ENCODE measurements at regions not wholly inside any gene's neighbourhood (a gene's known extent, or its start where the extent isn't known, plus 50 kb on each side); places are given as distances from the start of the nearest gene placed in this dataset.

DNA sequence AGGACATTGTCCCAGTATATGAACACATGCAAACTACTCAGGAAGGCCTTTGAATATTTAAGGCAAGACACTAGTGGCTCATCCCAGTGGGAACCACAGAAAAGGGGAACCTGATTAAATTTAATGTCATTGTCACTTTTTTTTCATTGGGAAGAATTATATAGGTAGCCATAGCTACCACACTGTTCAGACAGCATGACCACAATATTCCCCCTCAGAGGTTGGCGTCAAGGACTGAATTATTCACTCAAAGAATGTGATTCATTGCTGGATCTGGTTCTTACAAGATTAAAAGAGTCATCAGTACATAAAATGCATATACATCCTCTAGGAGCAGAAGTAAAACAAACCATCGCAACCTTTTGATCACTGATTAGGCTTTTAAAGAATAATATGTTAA, 92.0 kb upstream of the SMARCAD1 start:
- TF ChIP-seq, protein P1, sequence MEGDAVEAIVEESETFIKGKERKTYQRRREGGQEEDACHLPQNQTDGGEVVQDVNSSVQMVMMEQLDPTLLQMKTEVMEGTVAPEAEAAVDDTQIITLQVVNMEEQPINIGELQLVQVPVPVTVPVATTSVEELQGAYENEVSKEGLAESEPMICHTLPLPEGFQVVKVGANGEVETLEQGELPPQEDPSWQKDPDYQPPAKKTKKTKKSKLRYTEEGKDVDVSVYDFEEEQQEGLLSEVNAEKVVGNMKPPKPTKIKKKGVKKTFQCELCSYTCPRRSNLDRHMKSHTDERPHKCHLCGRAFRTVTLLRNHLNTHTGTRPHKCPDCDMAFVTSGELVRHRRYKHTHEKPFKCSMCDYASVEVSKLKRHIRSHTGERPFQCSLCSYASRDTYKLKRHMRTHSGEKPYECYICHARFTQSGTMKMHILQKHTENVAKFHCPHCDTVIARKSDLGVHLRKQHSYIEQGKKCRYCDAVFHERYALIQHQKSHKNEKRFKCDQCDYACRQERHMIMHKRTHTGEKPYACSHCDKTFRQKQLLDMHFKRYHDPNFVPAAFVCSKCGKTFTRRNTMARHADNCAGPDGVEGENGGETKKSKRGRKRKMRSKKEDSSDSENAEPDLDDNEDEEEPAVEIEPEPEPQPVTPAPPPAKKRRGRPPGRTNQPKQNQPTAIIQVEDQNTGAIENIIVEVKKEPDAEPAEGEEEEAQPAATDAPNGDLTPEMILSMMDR (IDR thresholded peaks at IDR 0.05; ENCODE audit: insufficient read depth, low read length, poor library complexity, severe bottlenecking), result no peak
- Histone ChIP-seq H3K36me3 (ENCODE audit: control insufficient read depth, insufficient read depth, low read length) (no peaks in the 10 kb centered on the region), H3K4me3 (ENCODE audit: low read depth, low read length) (no peak overlapping the region), H3K27me3 (ENCODE audit: control insufficient read depth, insufficient read depth, low read length) (no peaks in the 10 kb centered on the region)
- DNase-seq (ENCODE audit: low read depth), result no peak

DNA sequence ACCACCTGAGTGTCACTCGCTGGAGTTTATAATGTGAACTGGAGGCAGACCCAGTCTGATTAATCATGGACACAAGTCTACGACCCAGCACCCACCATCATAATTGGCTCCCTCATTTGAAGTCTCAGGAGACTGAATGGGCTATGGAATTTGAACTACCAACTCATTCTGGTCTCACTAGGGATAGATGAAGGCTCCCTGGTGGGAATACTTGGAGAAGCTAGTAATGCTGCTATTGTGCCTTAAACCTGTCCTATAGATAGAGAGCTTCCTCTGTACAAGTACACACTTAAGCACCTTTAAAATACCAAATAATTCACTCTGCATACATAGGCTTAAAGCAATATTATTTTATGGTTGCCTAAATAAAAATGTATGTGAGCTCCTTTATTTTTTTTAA, 90.8 kb upstream of the SMARCAD1 start:
- Histone ChIP-seq H3K27me3 (ENCODE audit: control insufficient read depth, insufficient read depth, low read length) (no peaks in the 10 kb centered on the region), H3K4me3 (ENCODE audit: low read depth, low read length) (no peak overlapping the region), H3K36me3 (ENCODE audit: control insufficient read depth, insufficient read depth, low read length) (no peaks in the 10 kb centered on the region)
- no peak for DNase-seq (ENCODE audit: low read depth)
- TF ChIP-seq, protein P1 (IDR thresholded peaks at IDR 0.05; ENCODE audit: insufficient read depth, low read length, poor library complexity, severe bottlenecking), result no peak

DNA sequence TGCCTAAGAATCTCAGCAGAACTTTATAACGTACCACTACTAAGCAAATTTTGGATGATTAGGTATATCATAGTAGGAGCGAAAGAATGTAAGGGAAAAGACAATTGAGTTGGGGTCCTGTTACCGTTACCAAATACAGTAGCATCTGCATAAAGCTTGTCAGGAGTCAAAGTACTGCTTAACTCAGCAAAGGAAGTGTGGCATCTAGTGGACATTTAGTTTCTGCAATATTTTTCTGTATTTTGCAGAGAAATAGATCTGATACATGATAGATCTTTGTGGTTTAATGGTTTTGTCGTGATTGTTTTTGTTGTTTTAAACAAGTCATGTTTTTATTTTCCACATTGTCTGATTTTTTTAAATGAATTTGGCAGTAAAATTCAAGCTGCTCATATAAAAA, 81.0 kb upstream of the SMARCAD1 start:
- DNase-seq (ENCODE audit: low read depth), result no peak
- no peaks in the 10 kb centered on the region for H3K36me3 ChIP-seq (ENCODE audit: control insufficient read depth, insufficient read depth, low read length)
- H3K27me3 ChIP-seq (ENCODE audit: control insufficient read depth, insufficient read depth, low read length), result no peaks in the 10 kb centered on the region
- no peak overlapping the region for H3K4me3 ChIP-seq (ENCODE audit: low read depth, low read length)
- TF ChIP-seq, protein P1 (IDR thresholded peaks at IDR 0.05; ENCODE audit: insufficient read depth, low read length, poor library complexity, severe bottlenecking), result peak; percentile 24

DNA sequence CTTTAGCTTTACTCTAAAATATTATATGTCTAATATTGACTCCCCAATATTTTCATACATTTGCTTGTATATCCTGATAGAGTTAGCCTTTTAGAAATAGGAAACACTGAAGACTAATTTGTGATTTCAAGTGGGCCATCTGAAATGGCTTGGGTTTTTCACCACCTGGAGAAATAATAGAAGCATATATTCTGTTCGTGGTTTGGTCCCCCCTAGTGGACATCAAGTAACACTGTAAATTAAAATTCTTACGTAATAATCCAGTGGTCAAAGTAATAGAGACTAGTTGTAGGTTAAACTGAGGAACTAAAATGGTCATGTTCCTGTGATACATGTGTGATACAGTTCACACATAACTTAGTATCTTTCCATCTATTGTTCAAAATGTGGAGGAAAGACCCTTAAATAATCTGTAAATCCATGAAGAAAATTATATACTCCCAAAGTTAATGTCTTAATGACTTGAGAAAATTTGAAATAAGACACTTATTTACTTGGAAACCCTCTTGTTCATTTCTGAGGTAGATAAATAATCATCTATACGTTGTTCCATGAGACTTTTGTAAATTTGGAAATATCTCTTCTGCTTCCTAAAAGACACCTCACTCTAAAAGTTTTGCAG, 79.8 kb upstream of the SMARCAD1 start:
- Histone ChIP-seq H3K36me3 (ENCODE audit: control insufficient read depth, insufficient read depth, low read length) (no peaks in the 10 kb centered on the region), H3K4me3 (ENCODE audit: low read depth, low read length) (no peak overlapping the region), H3K27me3 (ENCODE audit: control insufficient read depth, insufficient read depth, low read length) (no peaks in the 10 kb centered on the region)
- DNase-seq (ENCODE audit: low read depth), result no peak
- TF ChIP-seq, protein P1 (IDR thresholded peaks at IDR 0.05; ENCODE audit: insufficient read depth, low read length, poor library complexity, severe bottlenecking), result peak; percentile 55

DNA sequence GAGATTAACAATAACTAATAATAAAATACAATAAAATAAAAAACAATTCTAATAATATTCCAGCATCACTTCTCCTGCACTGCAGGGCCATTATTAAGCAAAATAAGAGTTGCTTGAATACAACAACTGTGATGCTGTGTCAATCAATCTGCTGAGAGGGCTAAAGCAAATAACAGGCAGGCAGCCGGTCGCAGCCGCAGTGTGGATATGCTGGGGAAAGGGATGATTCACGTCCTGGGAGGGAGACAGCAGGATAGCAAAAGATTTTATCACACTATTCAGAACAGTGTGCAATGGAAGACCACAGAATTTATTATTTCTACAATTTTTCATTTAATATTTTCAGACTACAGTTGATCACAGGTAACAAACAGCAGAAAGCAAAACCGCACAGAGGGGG, 76.5 kb upstream of the SMARCAD1 start:
- no peak for DNase-seq (ENCODE audit: low read depth)
- Histone ChIP-seq H3K36me3 (ENCODE audit: control insufficient read depth, insufficient read depth, low read length) (no peaks in the 10 kb centered on the region), H3K4me3 (ENCODE audit: low read depth, low read length) (no peak overlapping the region), H3K27me3 (ENCODE audit: control insufficient read depth, insufficient read depth, low read length) (no peaks in the 10 kb centered on the region)
- TF ChIP-seq, protein P1 (IDR thresholded peaks at IDR 0.05; ENCODE audit: insufficient read depth, low read length, poor library complexity, severe bottlenecking), result no peak

DNA sequence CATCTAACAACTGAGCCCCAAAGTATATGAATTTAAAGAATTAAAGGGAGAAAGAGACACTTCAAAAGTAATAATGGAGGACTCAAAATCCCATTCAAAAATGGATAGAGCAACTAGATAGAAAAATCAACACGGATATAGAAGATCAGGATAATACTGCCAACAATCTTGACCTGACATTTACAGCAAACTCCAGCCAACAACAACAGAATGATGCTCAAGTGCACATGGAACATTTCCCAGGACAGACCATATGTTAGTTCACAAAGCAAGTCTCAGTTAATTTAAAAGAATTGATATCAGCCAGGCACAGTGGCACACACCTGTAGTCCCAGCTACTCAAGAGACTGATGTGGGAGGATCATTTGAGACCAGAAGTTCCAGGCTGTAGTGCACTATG, 72.0 kb upstream of the SMARCAD1 start:
- TF ChIP-seq, protein P1 (IDR thresholded peaks at IDR 0.05; ENCODE audit: insufficient read depth, low read length, poor library complexity, severe bottlenecking), result no peak
- H3K27me3 ChIP-seq (ENCODE audit: control insufficient read depth, insufficient read depth, low read length), result no peaks in the 10 kb centered on the region
- no peak for DNase-seq (ENCODE audit: low read depth)
- no peak overlapping the region for H3K4me3 ChIP-seq (ENCODE audit: low read depth, low read length)
- no peaks in the 10 kb centered on the region for H3K36me3 ChIP-seq (ENCODE audit: control insufficient read depth, insufficient read depth, low read length)
